Dedifferentiated amniotic fluid mesenchymal stem cell (primary cell): ENCODE measurements at regions not wholly inside any gene's neighbourhood (a gene's known extent, or its start where the extent isn't known, plus 50 kb on each side); places are given as distances from the start of the nearest gene placed in this dataset.

Experiments used
- DNase-seq: peaks from one replicate; pipeline ENCODE4 v3.0.0-alpha.2; 2016; ENCODE audit errors: extremely low spot score

- no peak for DNase-seq
These were observed 515.0 kb downstream of the TBC1D4 start for GRCh38 chr13:74966814-74967424.

- DNase-seq = no peak
These were observed 515.7 kb downstream of the TBC1D4 start for GRCh38 chr13:74966275-74966674.

- DNase-seq = no peak
These were observed 536.3 kb downstream of the TBC1D4 start for GRCh38 chr13:74945637-74946036.

GRCh38 chr13:74931698-74932433 is 550.1 kb downstream of the TBC1D4 start:
- DNase-seq = peak; percentile 26

GRCh38 chr13:74930402-74931165 is 551.4 kb downstream of the TBC1D4 start:
- no peak for DNase-seq

GRCh38 chr13:74929436-74929835 is 552.5 kb downstream of the TBC1D4 start:
- DNase-seq = no peak

- DNase-seq = no peak
These were observed 554.1 kb downstream of the TBC1D4 start for GRCh38 chr13:74927823-74928222.

- DNase-seq = no peak
These were observed 559.0 kb downstream of the TBC1D4 start for GRCh38 chr13:74922963-74923362.

GRCh38 chr13:74921326-74921725 is 560.6 kb downstream of the TBC1D4 start:
- DNase-seq = no peak

- DNase-seq = no peak
These were observed 561.0 kb downstream of the TBC1D4 start for GRCh38 chr13:74920920-74921319.

- no peak for DNase-seq
These were observed 561.6 kb downstream of the TBC1D4 start for GRCh38 chr13:74920361-74920760.

- no peak for DNase-seq
These were observed 562.1 kb downstream of the TBC1D4 start for GRCh38 chr13:74919914-74920313.

GRCh38 chr13:74912898-74913297 is 569.1 kb downstream of the TBC1D4 start:
- DNase-seq = no peak

- DNase-seq = no peak
These were observed 571.6 kb downstream of the TBC1D4 start for GRCh38 chr13:74910415-74910814.

GRCh38 chr13:74907788-74908187 is 574.2 kb downstream of the TBC1D4 start:
- DNase-seq = no peak

- DNase-seq = no peak
These were observed 577.4 kb downstream of the TBC1D4 start for GRCh38 chr13:74904556-74904955.

GRCh38 chr13:74895042-74895796 is 586.8 kb downstream of the TBC1D4 start:
- DNase-seq = no peak

- peak; percentile 14 for DNase-seq
These were observed 589.9 kb downstream of the TBC1D4 start for GRCh38 chr13:74892096-74892495.

GRCh38 chr13:74891610-74892009 is 590.4 kb downstream of the TBC1D4 start:
- no peak for DNase-seq

- DNase-seq = no peak
These were observed 592.6 kb downstream of the TBC1D4 start for GRCh38 chr13:74889321-74889720.

GRCh38 chr13:74886502-74886901 is 595.5 kb downstream of the TBC1D4 start:
- no peak for DNase-seq

- no peak for DNase-seq
These were observed 598.1 kb downstream of the TBC1D4 start for GRCh38 chr13:74883834-74884233.
